Activated CD8-positive, alpha-beta memory T cell treated with anti-CD3 and anti-CD28 coated beads, Interleukin-2, amount 50 U/mL, for 48 hours (primary cell): ENCODE measurements at regions not wholly inside any gene's neighbourhood (a gene's known extent, or its start where the extent isn't known, plus 50 kb on each side); places are given as distances from the start of the nearest gene placed in this dataset.
"Not testable (repeated sequence)": the region's sequence is repeated elsewhere in the genome, so short reads cannot be mapped to it uniquely, and the experiment has no call there.

ENCODE experiments used
- DNase-seq: peaks from one replicate; pipeline ENCODE4 v3.0.0-alpha.2; 2020

DNA sequence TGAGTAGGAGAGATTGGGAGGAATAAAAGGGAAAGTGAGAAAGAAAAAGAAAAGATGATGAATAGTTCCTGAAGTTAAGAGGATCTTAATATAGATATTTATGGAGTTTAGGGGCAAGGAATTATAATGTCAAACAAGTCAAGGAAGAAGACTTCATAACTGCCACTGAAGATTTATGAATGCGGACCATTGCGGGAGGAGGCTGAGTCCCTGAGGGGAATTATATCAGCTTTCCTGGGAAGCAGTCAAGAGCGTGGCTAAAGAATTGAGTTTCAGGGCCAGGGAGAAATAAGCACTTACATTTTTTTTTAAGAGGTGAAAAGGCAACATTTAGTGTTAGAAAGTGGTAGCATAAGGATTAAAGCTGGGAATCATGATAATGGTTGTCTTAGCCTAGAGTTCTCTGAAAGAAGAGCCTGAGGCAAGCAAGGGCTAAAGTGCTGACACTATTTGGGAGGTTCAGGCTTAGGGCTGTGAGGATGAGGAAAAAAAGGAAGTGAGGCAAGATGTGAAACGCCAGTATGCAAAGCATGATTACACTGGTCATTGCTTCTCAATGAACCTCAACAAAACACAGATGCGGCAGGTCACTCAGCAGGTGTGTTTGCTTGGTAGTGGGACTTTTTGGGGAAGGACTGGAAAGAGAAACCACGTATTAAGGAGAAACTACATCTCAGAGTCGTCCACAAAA lies 217.1 kb downstream of the SLC4A3 start:
- no peak for DNase-seq

- DNase-seq, result no peak
Observed at GRCh38 chr2:219848882-219849281, 221.5 kb downstream of the SLC4A3 start.

GRCh38 chr2:219851169-219851568 lies 223.7 kb downstream of the SLC4A3 start:
- no peak for DNase-seq

DNA sequence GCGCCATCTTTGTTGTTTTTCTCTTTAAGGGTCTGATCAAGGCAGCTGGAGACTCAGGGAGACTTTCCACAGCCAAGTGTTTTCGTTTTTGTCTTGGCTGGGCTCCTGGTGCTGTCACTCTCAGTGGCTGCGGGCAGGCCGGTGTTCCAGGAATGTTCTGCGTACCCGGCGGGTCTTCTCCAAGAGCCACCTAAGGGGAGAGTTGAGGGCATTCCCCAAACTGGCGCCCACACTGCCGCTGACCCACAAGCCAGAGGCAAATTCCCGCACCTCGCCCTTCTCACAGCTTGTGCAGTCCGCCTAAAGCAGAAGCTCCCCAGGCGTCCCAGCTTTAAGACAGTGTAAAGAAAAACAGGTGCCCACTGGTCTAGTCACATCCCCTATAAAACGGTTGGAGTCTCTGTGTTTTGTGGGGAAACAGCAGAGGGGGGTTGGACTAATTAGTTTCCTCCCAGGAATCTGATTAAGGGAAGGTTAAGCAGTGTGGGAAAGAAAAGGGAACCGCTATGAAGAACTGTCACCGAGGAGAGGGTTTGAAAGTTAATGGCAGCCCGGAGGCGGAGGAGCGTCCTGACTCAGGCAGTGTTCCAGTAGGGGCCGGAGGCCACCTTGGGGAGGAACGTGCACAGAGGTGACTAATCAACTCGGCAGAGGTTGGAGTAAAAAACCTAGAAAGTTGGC lies 224.5 kb downstream of the SLC4A3 start:
- DNase-seq, result no peak

- DNase-seq, result no peak
Observed at GRCh38 chr2:219852626-219853025, 225.2 kb downstream of the SLC4A3 start.

GRCh38 chr2:219856602-219857001 lies 229.2 kb downstream of the SLC4A3 start:
- DNase-seq, result no peak

DNA sequence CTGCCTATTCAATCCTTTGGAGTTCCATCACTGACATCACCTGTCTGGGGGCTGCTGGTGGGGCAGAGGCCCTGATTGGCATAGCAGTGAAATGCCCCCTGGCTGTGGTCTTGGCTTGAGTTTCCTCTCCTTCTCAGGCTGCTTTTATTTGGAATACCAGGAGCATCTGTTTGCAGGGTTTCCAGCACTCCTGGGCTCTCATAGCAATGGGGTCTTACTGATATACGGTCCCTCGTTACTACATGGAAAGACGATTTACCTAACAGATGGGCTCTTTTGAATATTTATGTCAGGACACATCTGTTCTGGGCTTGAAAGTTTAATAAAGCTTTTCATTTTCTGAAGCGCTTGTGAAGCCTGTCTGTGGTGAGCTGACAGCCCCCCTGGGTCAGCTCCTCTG lies 230.3 kb downstream of the SLC4A3 start:
- DNase-seq, result no peak

GRCh38 chr2:219861307-219861706 lies 233.9 kb downstream of the SLC4A3 start:
- no peak for DNase-seq

DNA sequence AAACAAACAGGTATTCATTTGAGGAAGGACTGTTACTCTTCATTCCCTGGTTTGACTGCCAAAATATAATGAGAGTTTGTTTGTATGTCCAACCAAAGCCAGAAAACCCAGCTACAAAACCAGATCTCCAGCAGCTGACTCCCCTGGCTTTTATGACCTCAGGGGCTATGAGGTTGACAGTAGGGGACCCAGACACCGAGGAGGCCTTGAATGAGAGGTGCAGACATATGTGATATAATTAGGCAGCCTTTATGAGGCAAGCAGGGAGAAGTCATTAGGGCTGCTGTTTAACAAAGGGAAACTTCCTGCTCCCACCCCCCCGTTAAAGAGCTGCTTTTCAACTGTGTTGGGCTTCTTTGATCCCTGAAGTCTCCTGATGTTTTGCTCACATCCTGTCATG lies 236.7 kb downstream of the SLC4A3 start:
- no peak for DNase-seq

GRCh38 chr2:219868635-219869034 lies 241.2 kb downstream of the SLC4A3 start:
- DNase-seq, result no peak

GRCh38 chr2:219870041-219870440 lies 242.6 kb downstream of the SLC4A3 start:
- no peak for DNase-seq

- no peak for DNase-seq
Observed at GRCh38 chr2:219871351-219871750, 243.9 kb downstream of the SLC4A3 start.

GRCh38 chr2:219875036-219875435 lies 247.6 kb downstream of the SLC4A3 start:
- no peak for DNase-seq

GRCh38 chr2:219875986-219876385 lies 248.6 kb downstream of the SLC4A3 start:
- not testable (repeated sequence) for DNase-seq

- DNase-seq, result no peak
Observed at GRCh38 chr2:219876931-219877330, 249.5 kb downstream of the SLC4A3 start.

- no peak for DNase-seq
Observed at GRCh38 chr2:219877728-219878127, 250.3 kb downstream of the SLC4A3 start.

- no peak for DNase-seq
Observed at GRCh38 chr2:219878516-219878915, 251.1 kb downstream of the SLC4A3 start.

DNA sequence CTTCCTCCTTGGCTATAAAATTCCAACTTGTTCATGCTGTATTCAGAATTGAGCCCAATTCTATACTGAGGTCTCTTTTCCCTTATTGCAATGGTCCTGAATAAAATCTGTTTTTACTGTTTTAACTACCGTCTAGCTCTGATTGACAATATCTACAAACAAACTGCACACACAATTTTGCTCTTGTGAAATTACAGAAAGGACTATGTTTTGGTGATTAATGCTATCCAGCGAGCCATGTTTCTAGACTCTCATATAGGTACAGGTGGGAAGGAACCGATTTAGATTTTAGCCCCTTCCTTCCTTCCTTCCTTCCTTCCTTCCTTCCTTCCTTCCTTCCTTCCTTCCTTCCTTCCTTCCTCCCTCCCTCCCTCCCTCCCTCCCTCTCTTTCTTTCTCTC lies 254.4 kb downstream of the SLC4A3 start:
- DNase-seq, result no peak

DNA sequence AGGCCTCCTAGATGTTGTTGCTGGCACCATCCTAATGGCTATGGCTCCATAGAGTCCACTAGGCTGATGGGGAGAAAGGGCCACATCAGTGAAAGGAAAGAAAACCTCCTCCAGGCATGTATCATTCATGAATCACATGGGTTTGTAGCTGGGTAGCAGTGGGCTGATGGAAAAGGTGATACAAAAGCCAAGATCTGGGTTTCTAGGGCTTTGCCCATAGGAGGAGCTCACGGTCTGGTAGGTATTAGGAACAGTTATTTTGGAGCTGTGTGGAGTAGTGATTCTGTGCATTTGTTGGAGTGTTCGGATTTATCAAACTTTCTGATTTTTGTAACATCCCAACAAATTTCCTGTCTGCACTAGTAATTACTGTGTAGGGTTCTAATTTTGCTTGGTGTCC lies 259.2 kb downstream of the SLC4A3 start:
- no peak for DNase-seq

GRCh38 chr2:219887870-219888269 lies 260.4 kb downstream of the SLC4A3 start:
- no peak for DNase-seq

DNA sequence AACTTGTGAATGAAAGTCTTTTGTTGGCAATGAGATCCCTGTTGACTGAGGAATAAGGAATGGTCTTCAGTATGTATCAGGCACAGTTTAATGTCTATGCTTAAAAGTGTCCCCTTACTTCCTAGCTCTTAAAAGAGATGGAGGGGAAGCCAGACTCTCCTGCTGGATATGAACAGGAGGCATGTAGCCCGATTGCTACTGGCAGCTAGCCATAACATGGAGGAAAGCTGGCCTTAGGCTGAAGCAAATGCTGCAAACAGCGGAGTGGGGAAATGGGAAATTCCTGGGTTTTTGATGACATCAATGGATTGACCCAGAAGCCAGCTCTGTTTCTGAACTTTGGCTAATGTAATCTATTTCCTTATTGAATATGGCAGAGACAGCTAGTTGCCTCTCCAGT lies 266.1 kb downstream of the SLC4A3 start:
- no peak for DNase-seq

- no peak for DNase-seq
Observed at GRCh38 chr2:219897456-219897855, 270.0 kb downstream of the SLC4A3 start.

GRCh38 chr2:219901155-219901554 lies 273.7 kb downstream of the SLC4A3 start:
- no peak for DNase-seq

- no peak for DNase-seq
Observed at GRCh38 chr2:219902891-219903552, 275.6 kb downstream of the SLC4A3 start.
